Adrenal gland (tissue), 9 donors: ENCODE measurements at regions not wholly inside any gene's neighbourhood (a gene's known extent, or its start where the extent isn't known, plus 50 kb on each side); places are given as distances from the start of the nearest gene placed in this dataset.

Experiments
- DNase-seq, 7 donors: peaks; one replicate each; pipeline ENCODE4 v3.0.0-alpha.2; 2019 to 2020
- H3K27ac ChIP-seq, 5 donors: fragments of 200-600 bp; sonication (generic) in 4 of 5; 1 replicate in 3 of 5; 2 replicates in 2 of 5; pipeline versions ENCODE4 v1.5.1 to v1.8.0; 2016 to 2020; ENCODE audit warnings: mild to moderate bottlenecking in 1 of 5
- H3K27me3 ChIP-seq: fragments of 200-600 bp; 2 replicates; pipeline ENCODE4 v1.8.0; 2021
- H3K36me3 ChIP-seq, 2 donors: fragments of 200-600 bp; replicated peaks in 1 of 2; 1 replicate in 1 of 2; 2 replicates in 1 of 2; pipeline versions ENCODE4 v1.5.1 to v1.8.0; 2018 to 2022
- H3K4me1 ChIP-seq, 2 donors: fragments of 200-600 bp; replicated peaks in 1 of 2; 1 replicate in 1 of 2; 2 replicates in 1 of 2; pipeline versions ENCODE4 v1.5.1 to v1.8.0; 2018 to 2021
- H3K4me3 ChIP-seq, 4 donors: fragments of 200-600 bp; sonication (generic) in 3 of 4; one replicate each; pipeline ENCODE4 v1.5.1; 2016 to 2018
- H3K9me3 ChIP-seq, 3 donors: fragments of 200-600 bp; sonication (generic) in 1 of 3; replicated peaks in 1 of 3; 1 replicate in 2 of 3; 2 replicates in 1 of 3; pipeline versions ENCODE4 v1.5.1 to v1.8.0; 2016 to 2021
- POLR2A ChIP-seq, 2 donors: fragments of 450-650 bp; IDR thresholded peaks; one replicate each; pipeline ENCODE4 v1.6.1; 2017; ENCODE audit warnings: antibody characterized with exemption in 2 of 2, mild to moderate bottlenecking in 2 of 2, moderate library complexity in 1 of 2
- WGBS, 4 donors: extraction: QIAGEN DNeasy Blood & Tissue Kit in 2 of 4; methylation state at CpG; one replicate each; pipeline versions ENCODE4 v1.1.5 to v1.1.7; 2013 to 2017; 5-methylcytosine and 5-hydroxymethylcytosine counted together
- intact Hi-C, 2 donors: fragments of 100-400 bp; cut with DNase I; formaldehyde crosslinking; loops; one replicate each; pipeline versions ENCODE4 v1.14.1 to v1.15.0; 2022 to 2023
- TF ChIP-seq, protein P1 (sequence below), 6 experiments: fragments of 450-650 bp in 4 of 6; fragments of 200-600 bp in 2 of 6; sonication (generic) in 1 of 6; IDR thresholded peaks; 1 replicate in 5 of 6; 2 replicates in 1 of 6; pipeline versions ENCODE4 v1.5.1 to v1.8.0; 2016 to 2021; ENCODE audit warnings: antibody characterized with exemption in 6 of 6, mild to moderate bottlenecking in 2 of 6, moderate library complexity in 1 of 6
- donor health status: healthy with polysubstance abuse.
- donor health status: Bipolar disorder and iron deficiency.
- donor health status: DM: yes; HTN: yes; CAD: no.
- donor health status: DM: no; HTN: no; CAD: no.
- donor health status: DM: no; HTN: no; CAD: no.

DNA sequence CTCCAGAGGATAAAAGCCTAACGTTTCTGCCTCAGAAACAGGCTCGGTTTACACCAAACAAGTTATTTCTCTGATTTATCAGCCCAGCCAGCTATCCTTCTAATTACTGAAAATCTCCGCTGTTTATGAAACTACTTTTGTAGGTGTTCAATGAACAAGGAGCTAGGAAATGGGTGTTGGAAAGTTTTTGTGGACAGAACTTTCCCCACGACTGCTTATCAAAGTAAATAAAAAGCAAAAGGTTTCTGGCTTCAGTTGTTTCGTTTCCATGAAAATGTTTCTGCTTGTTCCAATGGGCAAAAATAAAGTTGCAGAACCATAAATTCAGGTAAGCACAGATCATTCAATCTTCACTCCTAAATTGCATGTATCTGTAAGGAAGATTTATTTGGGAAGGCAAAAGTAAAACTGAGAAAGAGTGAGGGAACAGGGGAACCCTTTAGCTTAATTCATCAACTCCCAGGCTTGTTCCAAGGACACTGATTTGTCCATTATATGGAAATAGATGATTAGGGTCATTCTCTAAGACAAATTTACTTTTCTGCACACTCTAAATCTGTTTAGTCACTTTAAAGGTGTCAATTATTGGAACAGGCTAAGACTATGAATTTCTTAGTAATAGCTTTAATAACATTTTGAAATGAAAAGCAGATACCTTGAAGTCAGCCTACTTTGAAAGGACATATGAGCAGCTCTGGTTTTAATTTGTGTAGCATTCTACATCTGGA is 175.9 kb upstream of the CDKN3 start:
- TF ChIP-seq POLR2A (IDR thresholded peaks at IDR 0.05): no peak
- TF ChIP-seq, protein P1, sequence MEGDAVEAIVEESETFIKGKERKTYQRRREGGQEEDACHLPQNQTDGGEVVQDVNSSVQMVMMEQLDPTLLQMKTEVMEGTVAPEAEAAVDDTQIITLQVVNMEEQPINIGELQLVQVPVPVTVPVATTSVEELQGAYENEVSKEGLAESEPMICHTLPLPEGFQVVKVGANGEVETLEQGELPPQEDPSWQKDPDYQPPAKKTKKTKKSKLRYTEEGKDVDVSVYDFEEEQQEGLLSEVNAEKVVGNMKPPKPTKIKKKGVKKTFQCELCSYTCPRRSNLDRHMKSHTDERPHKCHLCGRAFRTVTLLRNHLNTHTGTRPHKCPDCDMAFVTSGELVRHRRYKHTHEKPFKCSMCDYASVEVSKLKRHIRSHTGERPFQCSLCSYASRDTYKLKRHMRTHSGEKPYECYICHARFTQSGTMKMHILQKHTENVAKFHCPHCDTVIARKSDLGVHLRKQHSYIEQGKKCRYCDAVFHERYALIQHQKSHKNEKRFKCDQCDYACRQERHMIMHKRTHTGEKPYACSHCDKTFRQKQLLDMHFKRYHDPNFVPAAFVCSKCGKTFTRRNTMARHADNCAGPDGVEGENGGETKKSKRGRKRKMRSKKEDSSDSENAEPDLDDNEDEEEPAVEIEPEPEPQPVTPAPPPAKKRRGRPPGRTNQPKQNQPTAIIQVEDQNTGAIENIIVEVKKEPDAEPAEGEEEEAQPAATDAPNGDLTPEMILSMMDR (IDR thresholded peaks at IDR 0.05): no peak
- no peak for DNase-seq
- WGBS, 4 donors: 38 to 48% (median 42%) methylated on average over 5 of the region's 5 CpGs

DNA sequence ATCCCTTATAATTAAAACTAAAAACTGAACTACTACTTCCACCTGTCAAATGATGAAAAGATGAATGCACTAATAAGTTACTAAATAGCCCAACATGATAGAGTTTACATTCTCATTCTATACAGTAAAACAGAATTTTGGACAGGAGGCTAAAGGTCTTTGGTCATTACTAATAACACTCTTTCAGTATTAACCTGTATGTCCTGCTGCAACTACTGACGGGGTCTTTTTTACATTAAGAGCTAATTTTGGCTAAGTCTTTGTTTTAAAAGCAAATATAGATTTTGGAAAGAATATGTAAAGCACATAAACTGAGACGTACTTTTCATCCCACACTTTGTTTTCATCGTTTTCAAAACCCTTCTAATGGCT is 175.4 kb upstream of the CDKN3 start:
- no peak for TF ChIP-seq POLR2A (IDR thresholded peaks at IDR 0.05)
- TF ChIP-seq, protein P1 (IDR thresholded peaks at IDR 0.05): no peak
- intact Hi-C loops: no loop called here
- Histone ChIP-seq H3K36me3 (no peaks in the 10 kb centered on the region), H3K9me3 (no peaks in the 10 kb centered on the region), H3K4me1 (no peaks in the 10 kb centered on the region), H3K27ac (no peak overlapping the region), H3K4me3 (no peak overlapping the region), H3K27me3 (peaks cover 30% of the 10 kb centered on the region)
- WGBS, 4 donors: 60 to 72% (median 65%) methylated on average over 3 of the region's 3 CpGs
- no peak for DNase-seq

More for the DNA sequence above, 175.9 kb upstream of the CDKN3 start:
- peak overlapping the region in 1 of 4 donors; percentile 19 for H3K4me3 ChIP-seq
- intact Hi-C loops: no loop called here
- no peaks in the 10 kb centered on the region for H3K9me3 ChIP-seq
- no peak overlapping the region for H3K27ac ChIP-seq
- H3K36me3 ChIP-seq: no peaks in the 10 kb centered on the region
- peaks cover 30% of the 10 kb centered on the region for H3K27me3 ChIP-seq
- H3K4me1 ChIP-seq: no peaks in the 10 kb centered on the region

DNA sequence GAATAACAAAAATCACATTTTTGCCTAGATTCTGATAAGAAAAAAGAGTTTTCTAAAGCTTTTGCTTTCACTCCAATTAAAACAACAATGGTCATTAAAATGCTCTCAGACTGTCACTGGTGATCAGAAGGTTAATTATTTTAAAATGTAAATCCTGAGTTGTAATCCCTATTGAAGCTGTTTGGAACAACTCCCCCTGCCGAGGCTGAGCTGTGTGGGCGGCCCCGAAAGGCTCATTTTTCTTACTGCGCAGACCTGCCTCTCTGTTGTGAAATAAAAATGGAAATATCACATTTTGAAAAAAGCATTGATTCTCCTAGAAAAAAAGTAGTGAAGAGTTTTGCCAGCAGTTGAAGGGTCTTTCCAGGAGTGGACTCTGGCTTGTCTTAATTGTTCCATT is 174.8 kb upstream of the CDKN3 start:
- Histone ChIP-seq H3K4me3 (no peak overlapping the region), H3K4me1 (no peaks in the 10 kb centered on the region), H3K27me3 (peaks cover 30% of the 10 kb centered on the region), H3K9me3 (no peaks in the 10 kb centered on the region), H3K36me3 (no peaks in the 10 kb centered on the region), H3K27ac (no peak overlapping the region)
- intact Hi-C loops: no loop called here
- 81 to 88% (median 84%) methylated on average over 4 of the region's 4 CpGs for WGBS, 4 donors
- TF ChIP-seq, protein P1 (IDR thresholded peaks at IDR 0.05): no peak
- TF ChIP-seq POLR2A (IDR thresholded peaks at IDR 0.05): no peak
- no peak for DNase-seq

DNA sequence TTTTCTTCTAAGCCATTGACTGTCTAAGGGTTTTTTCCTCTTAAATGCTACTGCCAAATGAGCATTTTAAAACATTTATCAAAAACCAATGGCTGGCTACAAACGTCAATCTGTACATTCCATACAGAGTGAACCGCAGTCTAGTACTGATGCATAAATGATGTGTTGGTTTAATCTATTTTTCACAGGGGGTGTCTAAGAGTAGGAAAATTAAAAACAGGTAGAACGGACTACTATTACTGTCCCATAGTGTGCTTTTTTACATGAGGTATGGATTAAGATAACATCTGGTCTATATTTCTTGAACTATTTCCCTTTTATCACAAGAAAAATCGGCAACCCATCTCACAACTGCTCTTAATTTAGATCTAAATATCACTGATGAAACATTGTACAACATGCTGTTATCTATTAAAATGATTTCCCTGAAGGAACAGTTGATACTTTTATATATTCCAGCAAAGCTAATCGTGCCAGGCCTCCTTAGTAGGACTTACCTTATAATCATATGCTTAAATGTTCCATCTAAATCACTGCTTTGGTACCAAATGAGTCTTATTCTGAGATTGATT is 172.9 kb upstream of the CDKN3 start:
- no peak for TF ChIP-seq POLR2A (IDR thresholded peaks at IDR 0.05)
- TF ChIP-seq, protein P1 (IDR thresholded peaks at IDR 0.05): no peak
- Histone ChIP-seq H3K4me1 (no peaks in the 10 kb centered on the region), H3K36me3 (no peaks in the 10 kb centered on the region), H3K27me3 (peaks cover 30% of the 10 kb centered on the region), H3K27ac (no peak overlapping the region), H3K9me3 (no peaks in the 10 kb centered on the region), H3K4me3 (no peak overlapping the region)
- 65 to 83% (median 73%) methylated on average over 5 of the region's 5 CpGs for WGBS, 4 donors
- DNase-seq: no peak
- intact Hi-C loops: no loop called here
